Erythroblast (primary cell): ENCODE measurements at regions not wholly inside any gene's neighbourhood (a gene's known extent, or its start where the extent isn't known, plus 50 kb on each side); places are given as distances from the start of the nearest gene placed in this dataset.

Experiments
- DNase-seq, 2 experiments: peaks; one replicate each; lab custom pipeline; 2025; lab: John Stamatoyannopoulos, UW
- GATA1 ChIP-seq: IDR thresholded peaks from 2 replicates; pipeline ENCODE4 v1.6.1; 2011; ENCODE audit warnings: low read depth, mild to moderate bottlenecking, control low read depth, low read length, moderate library complexity
- POLR2A ChIP-seq: IDR thresholded peaks from 2 replicates; pipeline ENCODE4 v1.6.1; 2011; ENCODE audit warnings: mild to moderate bottlenecking, low read length

- TF ChIP-seq POLR2A: no peak
- TF ChIP-seq GATA1: no peak
- DNase-seq: no peak
Observed at GRCh38 chr12:124458992-124459851, 108.2 kb downstream of the NCOR2 start.

- no peak for DNase-seq
- TF ChIP-seq POLR2A: no peak
- TF ChIP-seq GATA1: no peak
Observed at GRCh38 chr12:124458220-124458991, 109.0 kb downstream of the NCOR2 start.

GRCh38 chr12:124457287-124458219 lies 109.9 kb downstream of the NCOR2 start:
- TF ChIP-seq GATA1 (no peak), POLR2A (no peak)
- peak; percentile 63 to 65 for DNase-seq

GRCh38 chr12:124456652-124457152 lies 110.7 kb downstream of the NCOR2 start:
- DNase-seq: no peak

GRCh38 chr12:124456133-124456651 lies 111.2 kb downstream of the NCOR2 start:
- TF ChIP-seq POLR2A (no peak), GATA1 (no peak)
- no peak for DNase-seq

More at GRCh38 chr12:124456652-124457152, 110.7 kb downstream of the NCOR2 start:
- TF ChIP-seq GATA1 (no peak), POLR2A (no peak)

- DNase-seq: no peak
- TF ChIP-seq POLR2A (no peak), GATA1 (no peak)
Observed at GRCh38 chr12:124455336-124455735, 112.1 kb downstream of the NCOR2 start.

- no peak for DNase-seq
- no peak for TF ChIP-seq GATA1
- TF ChIP-seq POLR2A: no peak
Observed at GRCh38 chr12:124454735-124455134, 112.7 kb downstream of the NCOR2 start.

GRCh38 chr12:124454352-124454725 lies 113.1 kb downstream of the NCOR2 start:
- no peak for DNase-seq
- TF ChIP-seq POLR2A: no peak
- TF ChIP-seq GATA1: no peak

- DNase-seq: peak in 1 of 2 experiments; percentile 42
- TF ChIP-seq GATA1: no peak
- TF ChIP-seq POLR2A: no peak
Observed at GRCh38 chr12:124453419-124454351, 113.7 kb downstream of the NCOR2 start.

GRCh38 chr12:124452576-124453331 lies 114.7 kb downstream of the NCOR2 start:
- DNase-seq: no peak
- TF ChIP-seq POLR2A (no peak), GATA1 (no peak)

- TF ChIP-seq POLR2A: no peak
- no peak for TF ChIP-seq GATA1
- DNase-seq: no peak
Observed at GRCh38 chr12:124451637-124452243, 115.7 kb downstream of the NCOR2 start.

- no peak for DNase-seq
- TF ChIP-seq POLR2A (no peak), GATA1 (no peak)
Observed at GRCh38 chr12:124451016-124451415, 116.4 kb downstream of the NCOR2 start.
